Aorta (tissue), 5 donors: ENCODE measurements at regions not wholly inside any gene's neighbourhood (a gene's known extent, or its start where the extent isn't known, plus 50 kb on each side); places are given as distances from the start of the nearest gene placed in this dataset.
"Not testable (repeated sequence)": the region's sequence is repeated elsewhere in the genome, so short reads cannot be mapped to it uniquely, and the experiment has no call there.

ENCODE experiments used
- ATAC-seq: fragments of 200-7000 bp; cut with Tn5 transposase; one replicate; pipeline ENCODE4 v1.9.1; 2022; ENCODE audit warnings: moderate library complexity; ENCODE audit not compliant: low FRiP score
- DNase-seq, 2 donors: peaks; one replicate each; pipeline ENCODE4 v3.0.0-alpha.2; 2020
- H3K27ac ChIP-seq, 2 donors: one replicate each; pipeline ENCODE4 v1.5.1; 2013; ENCODE audit warnings: low read length in 2 of 2, mild to moderate bottlenecking in 2 of 2, moderate library complexity in 2 of 2, control low read depth in 1 of 2, inconsistent platforms in 1 of 2, low read depth in 1 of 2
- H3K27me3 ChIP-seq, 2 donors: one replicate each; pipeline ENCODE4 v1.6.1; 2013; ENCODE audit warnings: control low read depth in 1 of 2, low read length in 1 of 2, mild to moderate bottlenecking in 1 of 2, moderate library complexity in 1 of 2; ENCODE audit not compliant: insufficient read depth in 2 of 2, control insufficient read depth in 1 of 2
- H3K36me3 ChIP-seq, 2 donors: one replicate each; pipeline ENCODE4 v1.6.1; 2013; ENCODE audit warnings: control low read depth in 1 of 2, low read length in 1 of 2, mild to moderate bottlenecking in 1 of 2; ENCODE audit not compliant: insufficient read depth in 2 of 2, control insufficient read depth in 1 of 2
- H3K4me1 ChIP-seq, 2 donors: one replicate each; pipeline ENCODE4 v1.6.1; 2013; ENCODE audit warnings: low read length in 2 of 2, control low read depth in 1 of 2, mild to moderate bottlenecking in 1 of 2, moderate library complexity in 1 of 2; ENCODE audit not compliant: insufficient read depth in 2 of 2, control insufficient read depth in 1 of 2
- H3K4me3 ChIP-seq, 2 donors: one replicate each; pipeline ENCODE4 v1.5.1; 2013; ENCODE audit warnings: low read length in 2 of 2, control low read depth in 1 of 2, mild to moderate bottlenecking in 1 of 2
- H3K9me3 ChIP-seq: one replicate; pipeline ENCODE4 v1.6.1; 2013; ENCODE audit warnings: mild to moderate bottlenecking, low read length; ENCODE audit not compliant: control insufficient read depth
- WGBS, 2 donors: extraction: QIAGEN DNeasy Blood & Tissue Kit; methylation state at CpG; one replicate each; pipeline ENCODE4 v1.1.7; 2013; 5-methylcytosine and 5-hydroxymethylcytosine counted together
- intact Hi-C, 2 donors: fragments of 100-400 bp; cut with DNase I; formaldehyde crosslinking; loops; one replicate each; pipeline versions ENCODE4 v1.14.2 to v1.15.0; 2022
- donor health status: healthy with polysubstance abuse.
- donor health status: Bipolar disorder and iron deficiency.
- donor health status: DM: no; HTN: no; CAD: no.
- donor health status: DM: no; HTN: no; CAD: no.
- donor health status: DM: yes; HTN: yes; CAD: no.

DNA sequence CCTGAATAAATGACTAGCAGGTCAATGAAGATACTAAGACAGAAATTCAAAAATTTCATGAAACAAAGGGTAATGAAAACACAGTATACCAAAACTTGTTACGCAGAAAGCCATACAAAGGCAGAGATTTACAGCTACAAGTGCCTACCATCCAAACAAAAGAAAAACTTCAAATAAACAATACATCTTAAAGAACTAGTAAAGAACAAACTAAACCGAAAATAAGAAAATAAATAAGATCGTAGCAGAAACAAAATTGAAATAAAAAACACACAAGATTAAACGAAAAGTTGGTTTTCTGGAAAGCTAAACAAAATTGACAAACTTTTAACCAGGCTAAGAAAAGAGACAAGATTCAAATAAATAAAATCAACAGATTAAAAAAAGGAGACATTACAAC is 51.5 kb downstream of the VPREB1 start:
- WGBS, 2 donors: 90 to 91% methylated on average over 4 of the region's 4 CpGs
- DNase-seq, intact Hi-C loops, H3K9me3 ChIP-seq, H3K36me3 ChIP-seq, ATAC-seq, H3K4me1 ChIP-seq, H3K4me3 ChIP-seq, H3K27ac ChIP-seq, H3K27me3 ChIP-seq: not testable (repeated sequence)

DNA sequence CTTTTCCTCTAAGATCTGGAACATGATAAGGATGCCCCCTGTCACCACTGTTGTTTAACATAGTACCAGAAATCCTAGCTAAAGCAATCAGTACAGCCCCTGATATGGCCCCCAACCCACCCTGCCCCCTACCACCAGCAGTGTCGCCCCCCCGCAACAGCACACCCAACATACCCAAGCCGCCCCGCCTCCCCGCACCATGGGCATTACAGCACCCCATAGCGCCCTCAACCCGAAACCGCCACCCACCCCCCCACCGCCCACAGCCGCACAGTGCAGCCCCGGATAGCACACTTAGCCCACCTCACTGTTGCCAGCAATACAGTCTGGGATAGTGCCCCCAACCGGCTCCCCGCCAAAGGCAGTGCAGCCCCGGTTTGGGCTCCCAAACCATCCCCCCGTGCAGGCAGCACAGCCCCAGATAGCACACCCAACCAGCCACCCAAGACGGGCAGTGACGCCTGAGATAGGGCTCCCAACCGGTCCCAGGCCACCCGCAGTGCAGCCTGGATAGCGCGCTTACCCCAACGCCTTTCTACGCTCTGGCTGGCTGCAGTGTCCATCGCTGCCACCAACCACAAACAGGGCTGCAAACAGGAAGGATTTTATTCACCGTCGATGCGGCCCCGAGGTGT is 52.7 kb downstream of the VPREB1 start:
- H3K27ac ChIP-seq, ATAC-seq, H3K4me1 ChIP-seq, H3K27me3 ChIP-seq, DNase-seq, H3K36me3 ChIP-seq, intact Hi-C loops, H3K9me3 ChIP-seq: not testable (repeated sequence)
- H3K4me3 ChIP-seq: peak overlapping the region; percentile 37 to 77
- 2% methylated on average over 19 to 28 of the region's 28 CpGs for WGBS, 2 donors

DNA sequence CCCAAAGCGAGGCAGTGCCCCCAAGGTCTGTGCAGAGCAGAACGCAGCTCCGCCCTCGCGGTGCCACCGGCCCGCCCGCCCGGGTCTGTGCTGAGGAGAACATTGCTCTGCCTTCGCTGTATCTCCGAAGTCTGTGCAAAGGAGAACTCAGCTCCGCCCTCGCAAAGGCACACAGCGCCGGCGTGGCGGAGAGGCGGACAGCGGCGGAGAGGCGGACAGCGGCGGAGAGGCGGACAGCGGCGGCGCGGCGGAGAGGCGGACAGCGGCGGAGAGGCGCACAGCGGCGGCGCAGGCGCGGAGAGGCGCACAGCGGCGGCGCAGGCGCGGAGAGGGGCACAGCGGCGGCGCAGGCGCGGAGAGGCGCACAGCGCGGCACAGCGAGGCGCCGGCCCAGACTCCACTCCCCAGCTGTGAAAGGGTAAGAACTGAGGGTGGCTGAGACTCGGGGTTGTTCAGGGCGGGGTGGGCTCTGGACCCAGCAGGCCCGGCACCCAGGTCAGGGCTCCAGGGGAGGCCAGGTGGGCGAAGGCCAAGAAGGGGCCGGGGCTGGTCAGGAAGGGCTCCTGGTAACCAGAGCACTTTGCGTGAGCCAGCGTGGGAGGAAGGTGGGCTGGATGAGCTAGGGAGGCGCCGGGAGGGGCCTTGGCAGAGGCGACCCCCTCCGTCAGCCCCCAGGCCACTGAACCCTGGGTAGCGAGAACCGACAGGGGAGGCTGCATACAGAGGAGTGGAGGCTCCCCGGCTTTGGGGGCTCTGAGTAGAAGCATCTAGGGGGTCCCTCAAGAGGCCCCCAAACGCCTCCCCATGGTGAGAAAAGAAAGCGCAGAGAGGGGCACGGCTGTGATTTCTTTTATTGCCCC is 53.4 kb downstream of the VPREB1 start:
- H3K9me3 ChIP-seq, H3K27me3 ChIP-seq, H3K36me3 ChIP-seq, H3K4me1 ChIP-seq, intact Hi-C loops: not testable (repeated sequence)
- ATAC-seq: peak; percentile 91
- WGBS, 2 donors: 0 to 1% methylated on average over 41 to 72 of the region's 72 CpGs
- Histone ChIP-seq H3K27ac (peak overlapping the region in 1 of 2 donors; percentile 17), H3K4me3 (peak overlapping the region; percentile 37 to 77)
- peak; percentile 73 to 89 for DNase-seq

DNA sequence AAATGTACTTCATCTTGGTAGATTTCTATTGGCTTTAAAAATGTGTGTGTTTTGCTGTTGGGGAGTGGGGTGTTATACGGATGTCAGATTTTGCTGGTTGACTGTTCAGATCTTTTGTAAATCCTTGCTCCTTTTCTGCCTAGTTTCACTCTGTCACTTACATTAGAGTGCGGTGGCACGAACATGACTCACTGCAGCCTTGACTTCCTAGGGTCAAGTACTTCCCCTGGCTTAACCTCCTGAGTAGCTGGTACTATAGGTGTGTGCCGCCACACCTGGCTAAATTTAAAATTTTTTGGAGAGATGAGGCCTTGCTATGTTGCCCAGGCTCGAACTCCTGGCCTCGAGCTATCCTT is 54.0 kb downstream of the VPREB1 start:
- H3K27ac ChIP-seq, H3K36me3 ChIP-seq, DNase-seq, H3K9me3 ChIP-seq, H3K4me1 ChIP-seq, intact Hi-C loops, H3K27me3 ChIP-seq, ATAC-seq: not testable (repeated sequence)
- WGBS, 2 donors: 29 to 42% methylated on average over 4 to 6 of the region's 6 CpGs
- peak overlapping the region in 1 of 2 donors; percentile 77 for H3K4me3 ChIP-seq

DNA sequence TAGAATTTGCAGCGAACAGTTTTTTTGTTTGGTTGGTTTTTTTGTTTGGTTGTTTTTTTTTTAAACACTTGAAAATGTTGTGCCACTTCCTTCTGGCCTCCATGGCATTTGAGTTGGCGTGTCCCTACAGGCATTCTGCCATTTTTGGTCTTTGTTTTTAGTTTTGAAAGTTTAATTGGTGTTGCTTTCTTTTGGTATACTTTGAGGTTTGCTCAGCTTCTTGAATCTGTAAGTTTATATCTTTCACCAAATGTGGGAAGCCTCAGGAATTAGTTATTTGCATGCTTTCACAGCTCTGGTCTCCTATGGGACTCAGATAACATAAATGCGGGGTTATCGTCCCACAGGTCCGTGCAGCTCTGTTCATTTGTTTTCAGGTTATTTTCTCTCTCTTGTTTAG is 55.9 kb downstream of the VPREB1 start:
- H3K9me3 ChIP-seq, H3K36me3 ChIP-seq, H3K4me3 ChIP-seq, H3K27ac ChIP-seq, ATAC-seq, intact Hi-C loops, H3K27me3 ChIP-seq, H3K4me1 ChIP-seq, DNase-seq: not testable (repeated sequence)
- 85 to 95% methylated on average over 5 of the region's 5 CpGs for WGBS, 2 donors

DNA sequence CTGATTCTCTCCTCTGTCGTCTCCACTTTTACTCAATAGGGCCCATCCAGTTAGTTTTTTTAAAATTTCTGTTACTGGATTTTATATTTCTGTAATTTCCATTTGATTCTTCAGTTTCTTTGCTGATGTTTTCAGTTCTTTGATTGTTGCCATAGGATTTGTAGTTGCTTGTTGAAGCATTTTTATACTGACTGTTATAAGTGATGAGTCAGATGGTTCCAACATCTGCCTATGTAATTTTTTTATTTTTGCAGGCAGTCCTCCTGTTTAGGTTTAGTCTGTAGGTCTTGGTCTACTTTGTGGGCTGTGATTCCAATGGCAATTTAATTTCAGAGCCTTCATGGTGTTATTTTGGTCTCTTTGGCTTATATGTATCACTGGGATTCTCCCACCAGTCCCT is 56.4 kb downstream of the VPREB1 start:
- H3K36me3 ChIP-seq, H3K4me3 ChIP-seq, H3K9me3 ChIP-seq, DNase-seq, ATAC-seq, H3K4me1 ChIP-seq, H3K27ac ChIP-seq, H3K27me3 ChIP-seq, intact Hi-C loops: not testable (repeated sequence)
- 87 to 97% methylated on average over 1 of the region's 1 CpG for WGBS, 2 donors

DNA sequence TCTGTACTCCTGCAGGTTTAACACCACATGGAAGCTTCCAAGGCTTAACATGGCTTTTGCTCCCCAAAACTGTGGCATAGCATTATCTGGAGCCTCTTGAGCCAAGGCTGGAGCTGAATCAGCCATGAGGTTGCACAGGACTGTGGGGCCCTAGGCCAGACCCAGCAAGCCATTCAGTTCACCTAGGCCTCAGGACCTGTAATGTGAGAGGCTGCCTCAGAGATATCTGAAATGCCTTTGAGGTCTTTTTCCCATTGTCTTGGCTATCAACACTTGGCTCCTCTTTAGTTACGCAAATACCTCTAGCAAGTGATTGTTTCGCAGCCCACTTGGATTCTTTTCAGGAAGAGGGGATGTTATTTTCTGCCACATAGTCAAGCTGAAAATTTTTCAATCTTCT is 72.0 kb downstream of the VPREB1 start:
- intact Hi-C loops: no loop called here
- WGBS, 2 donors: 98% methylated on average over 2 of the region's 2 CpGs
- H3K27ac ChIP-seq: no peak overlapping the region

DNA sequence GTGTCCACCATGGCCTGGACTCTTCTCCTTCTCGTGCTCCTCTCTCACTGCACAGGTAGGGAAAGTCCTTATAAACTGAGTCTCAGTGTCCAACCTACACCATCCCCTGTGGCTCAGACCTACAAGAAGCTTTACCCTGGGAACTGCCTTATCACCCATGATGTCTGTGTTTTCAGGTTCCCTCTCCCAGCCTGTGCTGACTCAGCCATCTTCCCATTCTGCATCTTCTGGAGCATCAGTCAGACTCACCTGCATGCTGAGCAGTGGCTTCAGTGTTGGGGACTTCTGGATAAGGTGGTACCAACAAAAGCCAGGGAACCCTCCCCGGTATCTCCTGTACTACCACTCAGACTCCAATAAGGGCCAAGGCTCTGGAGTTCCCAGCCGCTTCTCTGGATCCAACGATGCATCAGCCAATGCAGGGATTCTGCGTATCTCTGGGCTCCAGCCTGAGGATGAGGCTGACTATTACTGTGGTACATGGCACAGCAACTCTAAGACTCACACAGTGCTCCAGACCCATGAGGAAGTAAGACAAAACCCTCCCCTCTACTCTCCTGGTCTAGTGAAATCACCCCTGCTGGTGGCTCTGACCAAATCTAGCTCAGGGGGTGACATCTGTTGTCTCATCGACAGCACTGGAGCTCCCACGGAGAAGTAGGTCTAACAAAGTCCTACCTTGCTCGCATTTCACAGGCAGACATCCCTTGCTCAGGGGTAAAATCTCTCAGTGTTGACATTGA is 74.3 kb downstream of the VPREB1 start:
- intact Hi-C loops: no loop called here
- peaks cover 0 to 6% of the 10 kb centered on the region in 2 donors for H3K36me3 ChIP-seq
- H3K4me3 ChIP-seq: no peak overlapping the region

More for the DNA sequence above, 72.0 kb downstream of the VPREB1 start:
- no peak for ATAC-seq
- H3K9me3 ChIP-seq: no peaks in the 10 kb centered on the region
- no peaks in the 10 kb centered on the region for H3K4me1 ChIP-seq
- H3K4me3 ChIP-seq: no peak overlapping the region
- no peak for DNase-seq
- H3K27me3 ChIP-seq: no peaks in the 10 kb centered on the region
- peaks cover 0 to 6% of the 10 kb centered on the region in 2 donors for H3K36me3 ChIP-seq

More for the DNA sequence above, 74.3 kb downstream of the VPREB1 start:
- WGBS, 2 donors: 94 to 95% methylated on average over 8 of the region's 8 CpGs
- Histone ChIP-seq H3K4me1 (no peaks in the 10 kb centered on the region), H3K27ac (no peak overlapping the region), H3K9me3 (no peaks in the 10 kb centered on the region), H3K27me3 (no peaks in the 10 kb centered on the region)
- ATAC-seq (no peak), DNase-seq (no peak)
